ENCODE measurements at regions not wholly inside any gene's neighbourhood (a gene's known extent, or its start where the extent isn't known, plus 50 kb on each side); places are given as distances from the start of the nearest gene placed in this dataset.
A peak's percentile ranks its signal among the peaks of the same experiment; 100 is the strongest.

- peak; percentile 17 for TF ChIP-seq CTCF (IDR thresholded peaks at IDR 0.05; ENCODE audit: borderline replicate concordance, extremely low read depth, insufficient read depth)
- Histone ChIP-seq H3K36me3 (ENCODE audit: control insufficient read depth in 2 of 3, insufficient read depth in 3 of 3, low read length in 3 of 3) (no peaks in the 10 kb centered on the region), H3K4me3 (ENCODE audit: low read length in 3 of 3) (no peak overlapping the region), H3K4me1 (ENCODE audit: control insufficient read depth in 2 of 3, insufficient read depth in 2 of 3, low read depth in 1 of 3, low read length in 3 of 3) (no peaks in the 10 kb centered on the region), H3K9ac (ENCODE audit: low read length in 3 of 3) (no peak overlapping the region), H3K27me3 (ENCODE audit: control insufficient read depth, insufficient read depth, low read length) (no peaks in the 10 kb centered on the region), H3K9me3 (ENCODE audit: control insufficient read depth in 2 of 3, insufficient read depth in 1 of 3, low read length in 3 of 3) (no peaks in the 10 kb centered on the region), H3K27ac (ENCODE audit: low read depth in 2 of 2, low read length in 2 of 2) (no peak overlapping the region)
- intact Hi-C loops (cut with DNase I), result no loop called here
- DNase-seq, result peak in 2 of 5 donors; percentile 12 to 53
- FAIRE-seq, result no peak
Measured at GRCh38 chr18:28961669-28962228, 784.8 kb upstream of the CDH2 start.

GRCh38 chr18:28960146-28960545, 783.2 kb upstream of the CDH2 start:
- H3K4me1 ChIP-seq (ENCODE audit: control insufficient read depth in 2 of 3, insufficient read depth in 2 of 3, low read depth in 1 of 3, low read length in 3 of 3), result no peaks in the 10 kb centered on the region
- intact Hi-C loops (cut with DNase I), result no loop called here
- no peak for TF ChIP-seq CTCF (IDR thresholded peaks at IDR 0.05; ENCODE audit: borderline replicate concordance, extremely low read depth, insufficient read depth)
- DNase-seq, result no peak
- H3K4me3 ChIP-seq (ENCODE audit: low read length in 3 of 3), result no peak overlapping the region
- no peaks in the 10 kb centered on the region for H3K36me3 ChIP-seq (ENCODE audit: control insufficient read depth in 2 of 3, insufficient read depth in 3 of 3, low read length in 3 of 3)
- no peak overlapping the region for H3K27ac ChIP-seq (ENCODE audit: low read depth in 2 of 2, low read length in 2 of 2)
- H3K9ac ChIP-seq (ENCODE audit: low read length in 3 of 3), result no peak overlapping the region
- no peaks in the 10 kb centered on the region for H3K9me3 ChIP-seq (ENCODE audit: control insufficient read depth in 2 of 3, insufficient read depth in 1 of 3, low read length in 3 of 3)
- H3K27me3 ChIP-seq (ENCODE audit: control insufficient read depth, insufficient read depth, low read length), result no peaks in the 10 kb centered on the region
- no peak for FAIRE-seq

- Histone ChIP-seq H3K4me3 (ENCODE audit: low read length in 3 of 3) (no peak overlapping the region), H3K9me3 (ENCODE audit: control insufficient read depth in 2 of 3, insufficient read depth in 1 of 3, low read length in 3 of 3) (peaks cover 0 to 4% (median 0%) of the 10 kb centered on the region in 3 donors), H3K27me3 (ENCODE audit: control insufficient read depth, insufficient read depth, low read length) (no peaks in the 10 kb centered on the region), H3K9ac (ENCODE audit: low read length in 3 of 3) (no peak overlapping the region), H3K4me1 (ENCODE audit: control insufficient read depth in 2 of 3, insufficient read depth in 2 of 3, low read depth in 1 of 3, low read length in 3 of 3) (no peaks in the 10 kb centered on the region), H3K36me3 (ENCODE audit: control insufficient read depth in 2 of 3, insufficient read depth in 3 of 3, low read length in 3 of 3) (no peaks in the 10 kb centered on the region), H3K27ac (ENCODE audit: low read depth in 2 of 2, low read length in 2 of 2) (no peak overlapping the region)
- DNase-seq (no peak), FAIRE-seq (no peak)
- intact Hi-C loops (cut with DNase I), result no loop called here
- no peak for TF ChIP-seq CTCF (IDR thresholded peaks at IDR 0.05; ENCODE audit: borderline replicate concordance, extremely low read depth, insufficient read depth)
Measured at GRCh38 chr18:28952339-28952738, 775.4 kb upstream of the CDH2 start.

- TF ChIP-seq CTCF (IDR thresholded peaks at IDR 0.05; ENCODE audit: borderline replicate concordance, extremely low read depth, insufficient read depth), result no peak
- no peak for FAIRE-seq
- intact Hi-C loops (cut with DNase I), result no loop called here
Measured at GRCh38 chr18:28947900-28948299, 771.0 kb upstream of the CDH2 start.

More at GRCh38 chr18:28947900-28948299, 771.0 kb upstream of the CDH2 start:
- Histone ChIP-seq H3K9ac (ENCODE audit: low read length in 3 of 3) (no peak overlapping the region), H3K27ac (ENCODE audit: low read depth in 2 of 2, low read length in 2 of 2) (no peak overlapping the region), H3K9me3 (ENCODE audit: control insufficient read depth in 2 of 3, insufficient read depth in 1 of 3, low read length in 3 of 3) (peaks cover 0 to 4% (median 0%) of the 10 kb centered on the region in 3 donors), H3K4me3 (ENCODE audit: low read length in 3 of 3) (no peak overlapping the region), H3K36me3 (ENCODE audit: control insufficient read depth in 2 of 3, insufficient read depth in 3 of 3, low read length in 3 of 3) (no peaks in the 10 kb centered on the region), H3K4me1 (ENCODE audit: control insufficient read depth in 2 of 3, insufficient read depth in 2 of 3, low read depth in 1 of 3, low read length in 3 of 3) (no peaks in the 10 kb centered on the region), H3K27me3 (ENCODE audit: control insufficient read depth, insufficient read depth, low read length) (no peaks in the 10 kb centered on the region)
- no peak for DNase-seq
